RWPE2 (cell line): ENCODE measurements at regions not wholly inside any gene's neighbourhood (a gene's known extent, or its start where the extent isn't known, plus 50 kb on each side); places are given as distances from the start of the nearest gene placed in this dataset.

Source experiments
- ATAC-seq: fragments of 200-7000 bp; cut with Tn5 transposase; 3 replicates; pipeline ENCODE4 v1.9.1; 2021; ENCODE audit warnings: low read depth
- DNase-seq: peaks from one replicate; pipeline ENCODE4 v3.0.0-alpha.2; 2020; ENCODE audit warnings: low spot score
- H3K27ac ChIP-seq: fragments of 450-650 bp; 2 replicates; pipeline ENCODE4 v1.5.1; 2017; ENCODE audit warnings: mild to moderate bottlenecking; ENCODE audit not compliant: poor library complexity, severe bottlenecking
- H3K27me3 ChIP-seq: fragments of 250-450 bp; sonication (Bioruptor Pico); 2 replicates; pipeline ENCODE4 v1.5.1; 2021; ENCODE audit warnings: mild to moderate bottlenecking, moderate library complexity; ENCODE audit not compliant: insufficient read depth, poor library complexity, severe bottlenecking
- H3K36me3 ChIP-seq: fragments of 250-450 bp; sonication (Bioruptor Pico); 2 replicates; pipeline ENCODE4 v1.5.1; 2020; ENCODE audit warnings: low read depth, mild to moderate bottlenecking, moderate library complexity
- H3K4me1 ChIP-seq: fragments of 250-450 bp; sonication (Bioruptor Pico); 2 replicates; pipeline ENCODE4 v1.5.1; 2021; ENCODE audit warnings: mild to moderate bottlenecking, moderate library complexity; ENCODE audit not compliant: insufficient read depth, poor library complexity, severe bottlenecking
- H3K4me3 ChIP-seq: fragments of 250-450 bp; sonication (Bioruptor Pico); 2 replicates; pipeline ENCODE4 v1.5.1; 2021; ENCODE audit warnings: mild to moderate bottlenecking, moderate library complexity; ENCODE audit not compliant: severe bottlenecking
- H3K9me3 ChIP-seq: fragments of 250-450 bp; sonication (Bioruptor Pico); 2 replicates; pipeline ENCODE4 v1.5.1; 2021; ENCODE audit warnings: mild to moderate bottlenecking, moderate library complexity; ENCODE audit not compliant: severe bottlenecking
- TF ChIP-seq, protein P1 (sequence below): fragments of 450-650 bp; IDR thresholded peaks from one replicate; pipeline ENCODE4 v1.5.1; 2017; ENCODE audit warnings: mild to moderate bottlenecking, moderate library complexity; ENCODE audit not compliant: poor library complexity, severe bottlenecking

DNA sequence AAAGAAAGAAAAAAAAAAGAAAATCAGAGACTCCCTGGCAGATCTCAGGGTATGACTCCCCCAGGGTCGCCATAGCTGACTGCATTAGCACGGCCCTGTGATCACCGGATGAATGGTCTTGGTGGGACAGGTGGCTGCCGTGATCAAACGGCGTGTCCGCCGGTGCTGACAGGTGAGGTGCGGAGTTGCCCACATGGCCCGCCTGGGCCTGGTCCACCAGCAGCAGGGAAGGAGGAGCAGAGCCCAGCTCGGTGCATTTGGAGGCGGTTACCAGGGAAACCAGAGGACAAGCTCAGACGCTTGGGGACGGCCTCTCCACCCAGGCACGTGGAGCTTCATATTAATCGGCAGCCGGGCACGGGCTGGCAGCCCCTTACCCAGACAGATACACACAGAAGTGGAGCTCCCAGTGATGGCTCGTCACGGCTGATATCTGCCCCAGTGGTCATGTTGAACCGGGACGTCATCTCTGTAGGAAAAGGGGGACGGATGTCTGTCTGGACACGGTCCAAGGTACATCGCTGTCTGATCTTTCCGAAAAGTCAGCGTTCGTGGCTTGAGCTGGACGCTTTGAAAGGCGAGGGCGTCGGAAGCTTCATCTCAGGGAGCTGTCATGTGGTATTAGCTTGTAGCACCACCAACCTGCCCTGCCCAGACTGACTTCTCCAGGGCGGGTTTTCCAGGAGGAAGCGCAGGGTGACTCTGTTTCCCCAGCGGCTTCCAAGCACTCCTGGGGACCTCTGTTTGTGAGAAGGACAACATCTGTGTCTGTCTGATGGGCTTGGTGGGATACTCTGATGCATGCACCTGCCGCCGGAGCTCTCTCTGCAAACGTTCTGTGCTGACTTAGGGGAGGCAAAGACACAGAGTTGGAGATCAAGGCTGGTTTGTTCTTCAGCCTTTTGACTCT lies 180.7 kb downstream of the CRLF2 start:
- Histone ChIP-seq H3K4me1 (no peaks in the 10 kb centered on the region), H3K27ac (no peak overlapping the region), H3K27me3 (no peaks in the 10 kb centered on the region), H3K9me3 (peaks cover 23% of the 10 kb centered on the region), H3K4me3 (no peak overlapping the region), H3K36me3 (no peaks in the 10 kb centered on the region)
- no peak for ATAC-seq
- DNase-seq = no peak
- TF ChIP-seq, protein P1, sequence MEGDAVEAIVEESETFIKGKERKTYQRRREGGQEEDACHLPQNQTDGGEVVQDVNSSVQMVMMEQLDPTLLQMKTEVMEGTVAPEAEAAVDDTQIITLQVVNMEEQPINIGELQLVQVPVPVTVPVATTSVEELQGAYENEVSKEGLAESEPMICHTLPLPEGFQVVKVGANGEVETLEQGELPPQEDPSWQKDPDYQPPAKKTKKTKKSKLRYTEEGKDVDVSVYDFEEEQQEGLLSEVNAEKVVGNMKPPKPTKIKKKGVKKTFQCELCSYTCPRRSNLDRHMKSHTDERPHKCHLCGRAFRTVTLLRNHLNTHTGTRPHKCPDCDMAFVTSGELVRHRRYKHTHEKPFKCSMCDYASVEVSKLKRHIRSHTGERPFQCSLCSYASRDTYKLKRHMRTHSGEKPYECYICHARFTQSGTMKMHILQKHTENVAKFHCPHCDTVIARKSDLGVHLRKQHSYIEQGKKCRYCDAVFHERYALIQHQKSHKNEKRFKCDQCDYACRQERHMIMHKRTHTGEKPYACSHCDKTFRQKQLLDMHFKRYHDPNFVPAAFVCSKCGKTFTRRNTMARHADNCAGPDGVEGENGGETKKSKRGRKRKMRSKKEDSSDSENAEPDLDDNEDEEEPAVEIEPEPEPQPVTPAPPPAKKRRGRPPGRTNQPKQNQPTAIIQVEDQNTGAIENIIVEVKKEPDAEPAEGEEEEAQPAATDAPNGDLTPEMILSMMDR = no peak

DNA sequence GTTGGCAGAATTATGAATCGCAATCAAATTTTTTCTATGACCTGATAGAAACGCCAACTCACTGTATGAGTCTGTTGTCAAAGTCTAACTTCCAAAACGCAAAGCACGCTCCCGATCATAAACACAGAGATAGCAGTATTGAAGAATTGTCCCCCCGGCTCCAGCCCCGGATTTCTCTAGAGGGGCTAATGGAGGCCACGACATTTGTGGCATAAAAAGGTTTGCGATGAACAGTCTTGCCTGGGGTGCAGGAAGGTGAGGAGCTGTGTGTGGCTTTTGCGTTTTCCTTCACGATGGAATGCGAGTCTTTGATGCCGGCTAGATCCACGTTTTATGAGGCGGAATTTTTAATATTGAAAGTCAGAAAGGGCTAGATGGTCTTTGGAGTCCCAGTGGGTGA lies 183.0 kb downstream of the CRLF2 start:
- H3K9me3 ChIP-seq = peaks cover 10% of the 10 kb centered on the region
- H3K36me3 ChIP-seq = no peaks in the 10 kb centered on the region
- no peak overlapping the region for H3K4me3 ChIP-seq
- ATAC-seq (no peak), DNase-seq (no peak)
- H3K4me1 ChIP-seq = no peaks in the 10 kb centered on the region
- H3K27me3 ChIP-seq = no peaks in the 10 kb centered on the region
- H3K27ac ChIP-seq = no peak overlapping the region
- TF ChIP-seq, protein P1 = no peak

DNA sequence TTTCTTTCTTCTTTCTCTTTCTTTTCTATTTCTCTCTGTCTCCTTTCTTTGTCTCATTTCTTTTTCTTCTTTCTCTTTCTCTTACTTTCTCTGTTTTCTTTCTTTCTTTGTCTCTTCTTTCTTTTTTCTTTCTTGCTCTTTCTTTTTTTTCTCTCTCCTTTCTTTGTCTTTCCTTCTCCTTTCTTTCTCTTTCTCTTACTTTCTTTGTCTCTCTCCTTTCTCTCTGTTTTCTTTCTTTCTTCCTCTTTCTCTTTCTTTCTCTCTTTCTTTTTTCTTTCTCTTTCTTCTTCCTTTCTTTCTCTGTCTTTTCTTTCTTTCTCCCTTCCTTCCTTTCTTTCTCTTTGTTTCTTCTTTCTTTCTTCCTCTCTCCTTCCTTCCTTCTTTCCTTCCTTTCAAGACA lies 184.8 kb downstream of the CRLF2 start:
- Histone ChIP-seq H3K4me3 (no peak overlapping the region), H3K4me1 (no peaks in the 10 kb centered on the region), H3K36me3 (no peaks in the 10 kb centered on the region), H3K27me3 (no peaks in the 10 kb centered on the region), H3K9me3 (peaks cover 13% of the 10 kb centered on the region), H3K27ac (no peak overlapping the region)
- TF ChIP-seq, protein P1 = no peak
- DNase-seq (no peak), ATAC-seq (no peak)

DNA sequence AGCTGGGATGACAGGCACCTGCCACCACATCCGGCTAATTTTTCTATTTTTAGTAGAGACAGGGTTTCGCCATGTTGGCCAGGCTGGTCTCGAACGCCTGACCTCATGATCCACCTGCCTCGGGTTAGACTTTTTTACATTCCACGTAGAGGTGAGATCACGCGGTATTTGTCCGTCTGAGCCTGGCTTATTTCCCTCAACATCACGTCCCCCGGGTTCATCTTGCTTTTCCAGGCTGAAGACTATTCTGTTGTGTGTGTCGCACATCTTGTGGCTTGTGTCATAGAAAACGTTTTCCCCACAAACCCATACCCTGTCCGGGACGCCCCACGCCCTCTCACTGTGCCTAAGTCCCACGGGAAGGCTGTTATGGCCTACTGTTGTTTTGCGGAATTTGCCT lies 185.3 kb downstream of the CRLF2 start:
- no peaks in the 10 kb centered on the region for H3K4me1 ChIP-seq
- no peaks in the 10 kb centered on the region for H3K36me3 ChIP-seq
- DNase-seq (no peak), ATAC-seq (no peak)
- H3K27me3 ChIP-seq = no peaks in the 10 kb centered on the region
- TF ChIP-seq, protein P1 = no peak
- peaks cover 13% of the 10 kb centered on the region for H3K9me3 ChIP-seq
- H3K4me3 ChIP-seq = no peak overlapping the region
- no peak overlapping the region for H3K27ac ChIP-seq
